Kidney (tissue), 13 donors: ENCODE measurements at regions not wholly inside any gene's neighbourhood (a gene's known extent, or its start where the extent isn't known, plus 50 kb on each side); places are given as distances from the start of the nearest gene placed in this dataset.

Source experiments
- DNase-seq, 5 donors: peaks; one replicate each; pipeline ENCODE4 v3.0.0-alpha.2; 2013 to 2020
- FAIRE-seq: peaks from 2 replicates; lab custom pipeline; 2012; peaks lifted over from hg19 to GRCh38; lab: Jason Lieb, UNC
- H3K27ac ChIP-seq, 2 donors: one replicate each; pipeline ENCODE4 v1.7.0; 2013; ENCODE audit warnings: low read depth in 2 of 2, low read length in 2 of 2, inconsistent platforms in 1 of 2
- H3K27me3 ChIP-seq: one replicate; pipeline ENCODE4 v1.7.1; 2013; ENCODE audit warnings: low read length, inconsistent platforms; ENCODE audit not compliant: control insufficient read depth, insufficient read depth
- H3K36me3 ChIP-seq, 3 donors: one replicate each; pipeline versions ENCODE4 v1.7.0 to v1.7.1; 2013; ENCODE audit warnings: low read length in 3 of 3, control low read depth in 1 of 3, inconsistent platforms in 1 of 3; ENCODE audit not compliant: insufficient read depth in 3 of 3, control insufficient read depth in 2 of 3
- H3K4me1 ChIP-seq, 3 donors: one replicate each; pipeline versions ENCODE4 v1.7.0 to v1.7.1; 2013; ENCODE audit warnings: low read length in 3 of 3, inconsistent platforms in 1 of 3, low read depth in 1 of 3; ENCODE audit not compliant: control insufficient read depth in 2 of 3, insufficient read depth in 2 of 3
- H3K4me3 ChIP-seq, 3 donors: one replicate each; pipeline versions ENCODE4 v1.7.0 to v1.8.1; 2013; ENCODE audit warnings: low read length in 3 of 3, control low read depth in 1 of 3, inconsistent platforms in 1 of 3
- H3K9ac ChIP-seq, 3 donors: one replicate each; pipeline versions ENCODE4 v1.7.0 to v1.7.1; 2013; ENCODE audit warnings: low read length in 3 of 3, control low read depth in 1 of 3, inconsistent platforms in 1 of 3
- H3K9me3 ChIP-seq, 3 donors: one replicate each; pipeline versions ENCODE4 v1.7.0 to v1.7.1; 2013; ENCODE audit warnings: low read length in 3 of 3, control low read depth in 1 of 3, inconsistent platforms in 1 of 3; ENCODE audit not compliant: control insufficient read depth in 2 of 3, insufficient read depth in 1 of 3
- CTCF ChIP-seq: IDR thresholded peaks from 3 replicates; pipeline ENCODE4 v1.5.1; 2012; ENCODE audit warnings: mild to moderate bottlenecking, moderate library complexity, borderline replicate concordance; ENCODE audit not compliant: insufficient read depth; ENCODE audit errors: extremely low read depth
- intact Hi-C: fragments of 100-400 bp; cut with DNase I; formaldehyde crosslinking; loops from one replicate; pipeline ENCODE4 v1.11.1; 2022
- donor health status: control.
- donor health status: control.
- donor health status: control.
- donor health status: control.
- donor health status: control.
- donor health status: DM: yes; HTN: yes; CAD: no.
- donor health status: Normal renal cell carcinoma (clear cell type).

DNA sequence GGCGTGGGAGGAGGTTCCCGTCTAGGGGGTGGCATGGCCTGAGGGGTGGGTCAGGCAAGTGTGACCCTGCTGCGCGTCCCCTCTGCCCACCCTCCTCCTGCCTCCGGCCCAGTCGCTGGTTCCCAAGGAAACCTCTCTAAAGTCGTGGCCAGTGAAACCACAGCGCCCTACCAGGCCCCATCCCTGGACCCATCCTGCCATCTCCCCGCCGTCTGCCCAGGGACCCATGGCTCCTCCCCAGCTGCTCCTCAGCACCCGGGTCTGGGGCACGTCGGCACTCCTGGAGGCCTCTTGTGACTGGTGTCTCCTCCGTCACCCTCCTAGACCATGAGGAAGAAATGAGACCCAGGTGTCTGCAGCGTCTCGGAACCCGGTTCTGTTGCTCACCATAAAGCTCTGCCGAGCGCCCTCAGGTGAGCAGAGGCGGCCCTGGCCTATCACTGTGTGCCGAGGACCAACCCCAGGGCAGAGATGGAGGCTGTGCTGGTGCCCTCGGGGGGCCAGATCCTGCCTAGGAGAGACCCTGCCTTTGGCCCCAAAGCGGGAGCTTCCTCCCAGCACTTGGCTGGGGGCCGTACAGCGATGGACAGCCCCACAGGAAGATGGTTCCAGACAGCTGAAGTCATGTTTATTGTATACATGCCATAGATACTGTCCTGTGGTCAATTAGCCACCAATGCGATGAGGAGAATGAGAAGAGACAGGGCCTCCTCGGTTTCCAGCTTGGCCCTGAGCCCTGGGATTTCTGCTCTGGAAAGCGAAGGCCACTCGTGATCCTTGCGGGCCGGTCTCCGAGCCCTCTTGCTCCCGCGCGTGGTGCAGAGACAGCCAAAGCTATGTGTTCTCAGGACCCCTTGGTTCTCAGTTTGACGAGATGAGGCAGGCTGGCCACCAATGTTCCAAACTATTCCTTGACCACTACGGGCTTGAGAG, 222.5 kb upstream of the RTL1 start:
- Histone ChIP-seq H3K4me1 (no peaks in the 10 kb centered on the region), H3K9me3 (no peaks in the 10 kb centered on the region), H3K27ac (no peak overlapping the region), H3K9ac (no peak overlapping the region), H3K4me3 (no peak overlapping the region), H3K27me3 (no peaks in the 10 kb centered on the region), H3K36me3 (no peaks in the 10 kb centered on the region)
- no peak for TF ChIP-seq CTCF
- FAIRE-seq (no peak), DNase-seq (peak in 1 of 5 donors; percentile 50)
- intact Hi-C loops = no loop called here

GRCh38 chr14:101126731-101127130, 223.2 kb upstream of the RTL1 start:
- H3K9ac ChIP-seq = no peak overlapping the region
- no peaks in the 10 kb centered on the region for H3K9me3 ChIP-seq
- H3K27me3 ChIP-seq = no peaks in the 10 kb centered on the region
- TF ChIP-seq CTCF = no peak
- FAIRE-seq (no peak), DNase-seq (peak in 1 of 5 donors; percentile 68)
- no peak overlapping the region for H3K4me3 ChIP-seq
- H3K27ac ChIP-seq = no peak overlapping the region
- intact Hi-C loops = no loop called here
- no peaks in the 10 kb centered on the region for H3K4me1 ChIP-seq
- no peaks in the 10 kb centered on the region for H3K36me3 ChIP-seq

DNA sequence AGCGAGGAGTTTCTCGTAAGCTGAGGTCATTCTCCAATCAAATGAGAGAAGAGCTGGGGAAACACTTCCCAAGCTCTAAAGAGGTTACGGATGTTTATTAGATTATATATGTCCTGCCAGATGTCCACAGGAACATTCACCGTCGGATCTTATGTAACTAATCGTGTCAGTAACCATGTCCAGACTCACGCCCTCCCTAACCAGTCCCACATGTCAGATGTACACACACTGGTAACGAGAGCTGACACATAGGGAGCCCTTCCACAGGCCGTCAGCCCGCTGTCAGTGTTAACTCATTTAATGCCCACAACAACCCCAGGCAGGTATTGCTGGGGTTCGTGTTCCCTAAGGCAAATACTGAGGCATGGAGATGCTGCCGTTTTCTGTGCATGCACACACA, 223.7 kb upstream of the RTL1 start:
- H3K4me3 ChIP-seq = no peak overlapping the region
- no peak for TF ChIP-seq CTCF
- no peaks in the 10 kb centered on the region for H3K36me3 ChIP-seq
- no peak overlapping the region for H3K27ac ChIP-seq
- no peaks in the 10 kb centered on the region for H3K27me3 ChIP-seq
- FAIRE-seq = no peak
- intact Hi-C loops = no loop called here
- H3K9ac ChIP-seq = no peak overlapping the region
- no peaks in the 10 kb centered on the region for H3K4me1 ChIP-seq
- DNase-seq = peak in 1 of 5 donors; percentile 23
- H3K9me3 ChIP-seq = no peaks in the 10 kb centered on the region
